Smooth muscle cell (in vitro differentiated cells): ENCODE measurements at regions not wholly inside any gene's neighbourhood (a gene's known extent, or its start where the extent isn't known, plus 50 kb on each side); places are given as distances from the start of the nearest gene placed in this dataset.

Experiments
- DNase-seq: peaks from one replicate; lab custom pipeline; 2025; ENCODE audit not compliant: unreplicated experiment; lab: John Stamatoyannopoulos, UW
- H2AFZ ChIP-seq: fragments of 200-600 bp; sonication (generic); 2 replicates; pipeline ENCODE4 v1.6.0; 2016; ENCODE audit warnings: antibody characterized with exemption, low read depth, mild to moderate bottlenecking
- H3F3A ChIP-seq: fragments of 200-600 bp; sonication (generic); 2 replicates; pipeline ENCODE4 v1.6.0; 2017; ENCODE audit warnings: antibody characterized with exemption, low read depth
- H3K27ac ChIP-seq: fragments of 200-600 bp; sonication (generic); 2 replicates; pipeline ENCODE4 v1.5.1; 2016; ENCODE audit warnings: low read depth, mild to moderate bottlenecking
- H3K27me3 ChIP-seq: fragments of 200-600 bp; sonication (generic); 2 replicates; pipeline ENCODE4 v1.6.1; 2016; ENCODE audit warnings: low read depth, mild to moderate bottlenecking
- H3K36me3 ChIP-seq: fragments of 200-600 bp; sonication (generic); 2 replicates; pipeline ENCODE4 v1.5.1; 2016; ENCODE audit warnings: low read depth
- H3K4me1 ChIP-seq: fragments of 200-600 bp; sonication (generic); 2 replicates; pipeline ENCODE4 v1.5.1; 2016; ENCODE audit warnings: low read depth
- H3K4me2 ChIP-seq: fragments of 200-600 bp; sonication (generic); 2 replicates; pipeline ENCODE4 v1.6.0; 2016; ENCODE audit warnings: mild to moderate bottlenecking
- H3K4me3 ChIP-seq: fragments of 200-600 bp; sonication (generic); 2 replicates; pipeline ENCODE4 v1.5.1; 2016; ENCODE audit warnings: mild to moderate bottlenecking
- H3K79me2 ChIP-seq: fragments of 200-600 bp; sonication (generic); 2 replicates; pipeline ENCODE4 v1.6.0; 2016; ENCODE audit warnings: low read depth, mild to moderate bottlenecking
- H3K9ac ChIP-seq: fragments of 200-600 bp; sonication (generic); 2 replicates; pipeline ENCODE4 v1.6.0; 2016; ENCODE audit warnings: low read depth
- H3K9me3 ChIP-seq: fragments of 200-600 bp; sonication (generic); replicated peaks from 2 replicates; pipeline ENCODE4 v1.5.1; 2016; ENCODE audit warnings: low read depth
- H4K20me1 ChIP-seq: fragments of 200-600 bp; sonication (generic); 2 replicates; pipeline ENCODE4 v1.6.0; 2016; ENCODE audit warnings: low read depth
- CTCF ChIP-seq: fragments of 200-600 bp; sonication (generic); IDR thresholded peaks from 2 replicates; pipeline ENCODE4 v1.5.1; 2017; ENCODE audit warnings: borderline replicate concordance, mild to moderate bottlenecking, antibody characterized with exemption; ENCODE audit not compliant: insufficient read depth, poor library complexity, severe bottlenecking
- WGBS: methylation state at CpG from one replicate; pipeline ENCODE4 v1.1.7; 2016; ENCODE audit warnings: low lambda C conversion rate; 5-methylcytosine and 5-hydroxymethylcytosine counted together

GRCh38 chr10:44435196-44435595, 50.3 kb upstream of the CXCL12 start:
- 87% methylated on average over 7 of the region's 7 CpGs for WGBS
- Histone ChIP-seq H3K27me3 (no peaks in the 10 kb centered on the region), H4K20me1 (no peaks in the 10 kb centered on the region), H3K27ac (no peak overlapping the region), H3F3A (no peaks in the 10 kb centered on the region), H3K4me3 (no peak overlapping the region), H3K36me3 (no peaks in the 10 kb centered on the region), H3K9me3 (no peaks in the 10 kb centered on the region), H3K4me1 (no peaks in the 10 kb centered on the region), H3K4me2 (no peak overlapping the region), H3K9ac (no peak overlapping the region), H2AFZ (no peak overlapping the region), H3K79me2 (no peaks in the 10 kb centered on the region)
- DNase-seq, result no peak
- TF ChIP-seq CTCF, result no peak

DNA sequence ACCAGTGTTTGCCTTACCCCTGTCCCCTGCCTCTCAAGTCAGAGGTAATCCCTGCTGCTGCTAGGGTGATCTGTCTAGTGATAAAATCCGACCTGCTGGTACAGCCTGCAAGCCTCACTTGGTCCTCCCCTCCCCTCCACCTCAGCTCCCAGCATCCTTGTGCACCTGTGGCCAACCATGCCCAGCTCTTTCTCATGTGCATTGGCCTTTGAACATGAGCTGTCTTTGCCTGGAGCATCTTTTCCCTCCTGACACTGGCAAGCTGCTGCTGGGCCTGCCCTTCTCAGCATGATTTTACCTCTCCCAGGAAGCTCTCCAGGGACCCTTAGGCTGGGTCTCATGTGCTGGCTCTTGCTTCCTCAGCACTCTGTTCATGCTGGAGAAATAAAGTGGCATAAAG, 51.3 kb upstream of the CXCL12 start:
- Histone ChIP-seq H3K27me3 (no peaks in the 10 kb centered on the region), H3K9me3 (no peaks in the 10 kb centered on the region), H3K79me2 (no peaks in the 10 kb centered on the region), H4K20me1 (no peaks in the 10 kb centered on the region), H3F3A (no peaks in the 10 kb centered on the region), H3K4me1 (no peaks in the 10 kb centered on the region), H3K27ac (no peak overlapping the region), H3K4me2 (no peak overlapping the region), H2AFZ (no peak overlapping the region), H3K4me3 (no peak overlapping the region), H3K36me3 (no peaks in the 10 kb centered on the region), H3K9ac (no peak overlapping the region)
- no peak for DNase-seq
- WGBS, result 63% methylated on average over 1 of the region's 1 CpG
- no peak for TF ChIP-seq CTCF

GRCh38 chr10:44437840-44438511, 53.1 kb upstream of the CXCL12 start:
- WGBS, result 92% methylated on average over 4 of the region's 4 CpGs
- no peaks in the 10 kb centered on the region for H3K79me2 ChIP-seq
- no peaks in the 10 kb centered on the region for H3F3A ChIP-seq
- H3K4me3 ChIP-seq, result no peak overlapping the region
- H4K20me1 ChIP-seq, result no peaks in the 10 kb centered on the region
- no peak for TF ChIP-seq CTCF
- H3K27me3 ChIP-seq, result no peaks in the 10 kb centered on the region
- H2AFZ ChIP-seq, result no peak overlapping the region
- no peaks in the 10 kb centered on the region for H3K4me1 ChIP-seq
- no peaks in the 10 kb centered on the region for H3K36me3 ChIP-seq
- DNase-seq, result no peak
- H3K9me3 ChIP-seq, result no peaks in the 10 kb centered on the region
- no peak overlapping the region for H3K27ac ChIP-seq
- H3K4me2 ChIP-seq, result no peak overlapping the region
- H3K9ac ChIP-seq, result no peak overlapping the region
